GM19395 (cell line): ENCODE measurements at regions not wholly inside any gene's neighbourhood (a gene's known extent, or its start where the extent isn't known, plus 50 kb on each side); places are given as distances from the start of the nearest gene placed in this dataset.

Source experiments
- ATAC-seq: cut with Tn5 transposase; IDR thresholded peaks from one replicate; pipeline ENCODE4 v1.9.1; 2021; ENCODE audit warnings: mild to moderate bottlenecking, moderate library complexity; ENCODE audit not compliant: unreplicated experiment

DNA sequence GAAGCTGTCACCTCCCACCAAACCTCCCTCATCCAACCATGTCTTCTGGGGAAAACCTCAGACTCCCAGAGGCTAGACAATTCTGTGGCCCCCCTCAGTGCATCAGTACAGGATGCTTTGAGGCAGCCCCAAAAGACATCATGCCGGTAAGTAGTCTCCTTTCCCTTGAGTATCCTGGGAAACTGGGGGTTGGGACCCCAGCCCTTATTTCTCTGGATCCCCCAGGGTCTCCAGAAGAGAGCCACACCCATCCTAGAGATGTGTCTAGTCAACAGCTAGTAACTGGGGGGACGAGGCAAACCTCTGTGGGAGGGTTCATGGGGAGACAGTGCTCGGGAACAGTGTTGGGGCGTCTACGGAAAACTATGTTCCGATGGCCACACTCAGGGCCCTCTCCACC lies 974.2 kb upstream of the TMEM132C start:
- ATAC-seq = no peak

DNA sequence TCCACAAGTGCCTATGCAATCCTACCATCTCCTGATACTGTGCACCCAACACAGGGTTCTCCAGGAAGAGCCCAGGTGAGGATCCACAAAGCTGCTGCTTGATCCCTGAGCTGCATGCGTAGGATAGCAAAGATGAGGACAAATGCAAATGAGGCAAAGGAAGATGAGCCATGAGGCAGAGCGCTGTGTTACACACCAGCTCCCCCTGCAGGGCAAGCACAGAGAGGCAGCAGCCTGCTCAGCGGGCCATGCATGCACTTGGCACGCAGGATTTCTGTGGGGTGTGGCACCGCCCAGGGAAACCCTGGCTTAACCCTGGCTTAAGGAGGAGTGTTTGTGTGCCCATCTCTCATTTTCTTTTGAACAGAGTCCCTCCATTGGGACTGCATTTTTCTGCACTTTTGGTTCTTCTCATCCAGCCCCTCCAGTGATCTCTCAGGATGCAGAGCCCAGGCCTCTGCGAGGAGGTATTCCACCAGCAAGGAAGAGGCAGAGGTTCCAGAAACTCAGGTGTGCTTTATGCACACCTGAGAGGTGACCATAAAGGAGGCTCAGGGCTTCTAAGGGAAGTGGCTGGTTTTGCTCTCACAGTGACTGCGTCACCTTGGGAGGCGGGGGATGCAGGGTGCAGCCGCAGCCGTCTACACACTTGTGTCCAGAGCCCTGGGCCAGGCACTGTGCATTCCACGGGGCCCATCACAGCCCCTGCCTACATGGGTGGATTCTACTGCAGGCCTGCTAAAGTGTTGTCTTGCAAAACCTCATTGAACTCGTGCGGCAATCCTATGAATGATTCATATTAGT lies 973.3 kb upstream of the TMEM132C start:
- ATAC-seq = no peak

DNA sequence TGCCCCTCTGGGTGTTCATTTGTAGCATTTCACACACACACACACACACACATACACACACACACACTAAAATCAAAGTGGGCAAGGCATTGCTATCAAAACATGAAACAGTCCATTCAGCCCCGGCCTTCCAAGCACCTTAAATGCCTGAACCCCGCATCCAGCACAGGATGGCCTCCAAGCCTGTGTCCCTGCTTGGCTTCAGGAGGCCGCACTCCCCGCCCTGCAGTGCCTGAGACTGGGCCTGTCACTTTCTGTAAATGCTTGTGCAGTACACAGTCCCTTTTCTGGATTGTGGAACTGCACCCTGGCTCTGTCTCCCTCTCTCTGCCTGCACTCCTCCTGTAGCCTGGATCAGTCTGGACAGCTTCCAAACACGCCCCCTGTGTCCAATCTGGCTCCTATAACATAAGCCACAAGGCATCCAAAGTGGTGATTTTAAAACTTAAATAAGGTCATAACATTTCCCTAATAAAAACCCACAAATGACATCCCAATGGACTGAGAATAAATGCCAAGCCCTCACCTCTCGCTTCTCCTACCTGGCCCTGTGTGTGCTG lies 972.2 kb upstream of the TMEM132C start:
- ATAC-seq = no peak

- ATAC-seq = no peak
Observed at GRCh38 chr12:127295630-127296029, 971.3 kb upstream of the TMEM132C start.

GRCh38 chr12:127296591-127296990 lies 970.4 kb upstream of the TMEM132C start:
- no peak for ATAC-seq

DNA sequence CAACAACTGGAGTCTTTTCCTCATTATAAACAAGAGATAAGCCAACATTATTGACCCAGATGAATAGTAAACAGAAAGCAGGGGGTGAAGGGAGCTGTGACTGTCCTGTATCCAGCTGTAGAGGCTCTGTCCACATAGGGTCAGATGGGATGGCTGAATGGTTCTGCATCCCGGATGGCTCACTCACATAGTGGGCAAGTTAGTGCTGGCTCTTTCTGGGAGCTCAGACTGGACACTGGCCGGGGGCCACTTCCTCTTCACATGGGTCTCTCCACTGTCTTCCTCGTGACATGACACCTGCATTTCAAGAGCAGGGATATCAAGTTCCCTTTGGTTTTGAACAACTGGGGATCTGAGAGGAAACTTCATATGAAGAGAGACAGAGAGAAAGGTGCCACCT lies 969.6 kb upstream of the TMEM132C start:
- ATAC-seq = no peak

DNA sequence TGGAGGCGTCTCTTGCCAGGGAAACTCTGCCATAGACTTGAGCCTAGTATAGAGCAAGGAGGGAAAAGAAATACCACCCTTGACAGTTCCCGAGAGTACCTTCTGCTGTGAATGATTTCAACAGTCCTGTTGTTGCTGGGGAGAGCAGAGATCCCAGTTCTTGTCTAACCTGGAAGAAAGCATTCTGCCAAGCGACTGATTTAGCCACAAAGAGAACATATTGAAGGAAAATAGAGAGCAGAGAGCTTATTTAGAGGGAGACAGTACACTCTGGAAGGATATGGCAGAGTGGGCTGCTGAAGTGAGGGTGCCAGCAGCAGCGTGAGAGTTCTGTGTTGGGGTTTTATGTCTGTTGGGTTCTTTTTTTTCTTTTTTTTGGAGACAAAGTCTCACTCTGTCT lies 966.9 kb upstream of the TMEM132C start:
- ATAC-seq = no peak

- ATAC-seq = no peak
Observed at GRCh38 chr12:127300753-127301152, 966.2 kb upstream of the TMEM132C start.

DNA sequence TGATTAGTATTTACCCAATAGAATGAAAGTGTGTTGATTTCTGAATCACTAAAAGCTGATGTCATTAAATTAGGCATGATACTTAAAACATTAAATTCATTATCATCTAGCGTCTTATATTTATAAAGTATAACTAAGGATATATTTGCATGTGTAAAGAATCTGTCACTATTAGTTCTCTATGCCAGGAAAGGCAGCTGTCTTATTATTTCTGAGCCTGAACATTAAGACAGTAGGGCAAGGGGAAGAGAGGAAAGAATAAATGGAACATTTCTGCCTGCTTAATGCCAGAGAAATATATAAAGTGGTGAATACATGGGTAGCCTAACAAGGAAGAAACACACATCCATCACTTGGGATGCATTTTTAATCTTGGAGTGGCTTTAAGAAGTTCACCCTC lies 965.1 kb upstream of the TMEM132C start:
- no peak for ATAC-seq

DNA sequence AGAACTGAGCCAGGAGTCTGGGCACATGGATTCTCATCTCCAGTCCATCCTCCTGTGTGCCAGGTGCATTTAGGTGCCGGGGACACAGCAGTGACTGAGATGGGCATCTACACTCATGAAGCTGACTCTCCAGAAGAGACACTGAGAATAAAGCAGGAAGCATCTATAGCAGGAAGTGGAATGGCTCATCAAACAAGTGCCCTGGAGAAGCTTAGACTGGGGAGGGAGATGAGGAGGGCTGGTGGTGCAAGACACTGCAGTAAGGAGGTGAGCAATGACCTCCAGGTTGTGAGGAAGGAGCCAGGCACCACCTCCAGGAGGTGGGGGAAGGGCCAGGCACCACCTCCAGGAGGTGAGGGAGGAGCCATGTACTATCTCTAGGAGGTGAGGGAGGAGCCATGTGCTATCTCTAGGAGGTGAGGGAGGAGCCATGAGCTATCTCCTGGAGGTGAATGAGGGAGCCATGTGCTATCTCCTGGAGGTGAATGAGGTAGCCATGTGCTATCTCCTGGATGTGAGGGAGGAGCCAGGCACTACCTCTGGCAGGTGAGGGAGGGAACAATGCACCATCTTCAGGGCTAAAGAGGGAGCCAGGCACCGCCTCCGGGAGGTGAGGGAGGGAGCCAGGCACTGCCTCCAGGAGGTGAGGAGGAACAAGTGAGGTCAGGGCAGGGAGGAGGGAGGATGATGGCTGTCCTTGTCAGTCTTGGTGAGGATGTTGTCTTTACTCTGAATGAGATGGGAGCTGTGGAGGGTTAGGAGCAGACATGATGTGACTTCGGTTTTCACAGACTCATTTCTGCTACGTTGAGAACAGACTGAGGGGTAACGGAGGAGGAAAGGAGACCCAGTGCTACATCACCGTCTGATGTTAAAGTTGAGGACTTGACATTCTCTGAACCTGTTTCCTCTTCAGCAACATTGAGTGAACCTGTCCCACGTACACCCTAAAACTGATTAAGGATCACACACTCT lies 961.9 kb upstream of the TMEM132C start:
- no peak for ATAC-seq

DNA sequence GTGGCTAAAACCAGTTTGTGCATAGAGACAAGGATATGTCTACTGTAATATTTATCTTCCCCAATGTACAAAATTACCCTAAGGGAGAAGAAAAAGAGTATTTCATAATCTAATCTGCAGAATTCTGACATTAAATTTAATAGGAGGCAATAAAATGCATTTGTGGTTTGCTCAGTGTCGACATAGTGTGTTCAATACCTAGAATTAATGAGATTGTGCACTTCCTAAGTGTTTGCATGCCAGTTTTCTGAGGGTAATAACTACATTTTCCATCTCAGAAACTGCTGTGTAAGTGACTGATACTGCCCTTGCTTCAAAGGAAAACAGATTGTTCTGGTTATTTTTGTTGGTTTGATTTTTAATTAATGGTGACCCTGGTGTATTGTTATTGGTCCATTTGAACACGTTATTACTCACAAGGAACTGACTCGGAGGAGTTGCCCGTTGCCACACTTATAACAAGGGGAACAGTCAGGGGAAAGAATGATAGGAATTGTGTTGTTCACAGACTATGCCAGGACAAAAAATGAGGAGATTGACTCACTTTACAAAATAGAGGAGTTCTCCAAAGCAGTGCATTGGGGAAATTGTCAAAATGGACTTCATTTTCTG lies 960.3 kb upstream of the TMEM132C start:
- no peak for ATAC-seq

- ATAC-seq = no peak
Observed at GRCh38 chr12:127307528-127307927, 959.4 kb upstream of the TMEM132C start.

DNA sequence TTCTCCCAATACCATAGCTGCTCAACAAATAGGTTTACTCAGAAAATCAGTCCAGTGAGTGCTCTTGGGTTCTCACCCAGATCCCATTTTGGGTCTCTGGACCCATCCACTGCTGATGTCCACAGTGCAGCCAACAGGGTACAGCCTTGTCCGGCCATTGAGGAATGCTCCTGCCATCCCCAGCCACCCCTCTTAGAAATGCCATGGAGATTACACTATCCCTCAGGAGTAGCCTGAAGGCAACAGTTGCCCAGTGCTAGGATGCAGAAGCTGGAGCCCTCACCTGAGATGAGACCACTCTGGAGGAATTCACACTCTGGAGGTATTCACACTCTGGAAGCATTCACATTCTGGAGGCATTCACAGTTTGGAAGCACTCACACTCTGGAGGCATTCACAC lies 958.8 kb upstream of the TMEM132C start:
- no peak for ATAC-seq

- ATAC-seq = no peak
Observed at GRCh38 chr12:127310548-127310947, 956.4 kb upstream of the TMEM132C start.

- ATAC-seq = no peak
Observed at GRCh38 chr12:127311720-127312364, 955.1 kb upstream of the TMEM132C start.

DNA sequence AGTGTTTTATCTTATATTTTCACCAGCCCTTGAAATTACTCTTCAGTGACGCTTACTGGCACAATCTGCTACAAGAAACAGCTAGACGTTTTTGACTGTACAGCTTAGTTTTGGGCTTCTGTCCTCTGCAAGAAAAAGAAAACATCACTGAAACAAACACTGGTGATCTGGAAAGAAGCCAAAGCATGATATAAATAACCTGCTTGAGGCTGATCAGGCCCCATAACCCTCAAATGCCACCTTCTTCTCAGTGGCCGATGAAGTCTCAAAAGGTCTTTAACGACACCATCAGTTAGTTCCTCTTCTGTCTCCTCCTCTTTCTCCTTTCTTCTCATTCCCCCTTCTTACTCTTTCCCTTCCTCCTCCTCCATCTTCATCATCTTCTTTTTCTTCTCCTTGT lies 942.3 kb upstream of the TMEM132C start:
- ATAC-seq = no peak

- no peak for ATAC-seq
Observed at GRCh38 chr12:127327986-127328385, 939.0 kb upstream of the TMEM132C start.

- no peak for ATAC-seq
Observed at GRCh38 chr12:127328867-127329266, 938.1 kb upstream of the TMEM132C start.

GRCh38 chr12:127334365-127334764 lies 932.6 kb upstream of the TMEM132C start:
- no peak for ATAC-seq

DNA sequence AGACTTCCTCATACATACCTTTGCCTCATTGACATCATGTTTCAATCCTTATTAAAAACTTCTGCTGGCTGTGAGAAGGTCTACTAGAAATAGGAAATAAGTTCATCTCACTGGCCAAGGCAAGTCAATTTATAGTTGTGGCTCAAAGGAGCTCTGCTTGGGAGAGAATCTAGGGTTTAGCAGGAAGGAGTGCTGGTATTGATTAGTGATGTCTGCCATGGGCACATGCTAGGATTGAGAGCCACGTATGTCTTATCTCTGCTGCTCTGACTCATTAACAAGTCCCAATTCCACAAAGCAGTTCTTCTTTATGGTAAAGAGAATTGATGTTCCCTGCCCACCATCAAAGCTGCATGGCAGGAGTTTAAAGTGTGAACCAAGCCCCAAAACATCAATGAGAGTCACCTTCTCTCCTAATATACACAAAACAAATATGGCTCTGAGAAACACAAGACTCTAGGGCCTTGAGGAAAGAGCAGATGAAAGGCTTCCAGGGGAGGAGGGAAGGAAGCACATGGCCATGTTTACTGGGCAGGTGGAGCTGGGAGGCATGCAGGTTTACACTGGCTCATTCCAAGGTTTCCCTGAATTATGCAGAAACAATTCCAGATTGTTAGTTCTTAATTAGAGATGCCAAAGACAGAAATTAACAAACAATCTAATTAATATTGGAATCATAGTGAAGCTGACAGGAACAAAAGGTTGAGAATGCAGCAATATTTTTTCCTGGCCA lies 931.9 kb upstream of the TMEM132C start:
- no peak for ATAC-seq
